DMS 273 (cell line): ENCODE measurements at regions not wholly inside any gene's neighbourhood (a gene's known extent, or its start where the extent isn't known, plus 50 kb on each side); places are given as distances from the start of the nearest gene placed in this dataset.
"Not testable (repeated sequence)": the region's sequence is repeated elsewhere in the genome, so short reads cannot be mapped to it uniquely, and the experiment has no call there.

Source experiments
- DNase-seq: peaks from one replicate; lab custom pipeline; 2025; ENCODE audit not compliant: unreplicated experiment; lab: John Stamatoyannopoulos, UW

DNA sequence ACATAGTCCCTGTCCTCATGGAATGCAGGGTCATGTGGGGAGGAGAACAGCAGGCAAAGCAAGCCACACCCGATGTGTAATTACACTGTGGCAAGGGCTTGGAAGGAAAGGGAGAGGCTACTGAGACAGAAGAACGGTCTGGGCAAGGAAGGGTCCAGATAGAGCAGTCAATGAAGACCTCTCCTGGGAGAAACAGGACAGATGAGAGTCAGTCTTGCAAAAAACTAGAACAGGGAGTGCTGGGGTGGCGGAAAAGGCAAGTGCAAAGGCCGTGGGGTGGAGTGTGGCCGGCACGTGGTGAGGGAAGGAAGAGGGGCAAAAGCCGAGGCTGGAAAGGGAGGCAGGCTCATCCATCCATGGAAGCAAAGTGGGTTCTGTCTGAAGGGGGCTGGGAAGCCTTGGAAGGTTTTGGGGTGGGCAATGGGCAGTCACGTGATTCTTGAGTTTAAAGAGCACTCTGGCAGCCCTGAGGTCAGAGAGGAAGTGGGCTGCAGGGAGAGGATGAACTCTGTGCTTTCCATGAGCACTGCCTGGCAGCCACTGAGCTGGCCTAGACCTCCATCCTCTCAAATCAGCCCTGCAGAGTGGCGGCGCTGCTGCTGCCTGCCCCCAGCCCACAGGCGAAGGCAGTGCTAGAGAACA lies 182.2 kb downstream of the INHBB start:
- no peak for DNase-seq

DNA sequence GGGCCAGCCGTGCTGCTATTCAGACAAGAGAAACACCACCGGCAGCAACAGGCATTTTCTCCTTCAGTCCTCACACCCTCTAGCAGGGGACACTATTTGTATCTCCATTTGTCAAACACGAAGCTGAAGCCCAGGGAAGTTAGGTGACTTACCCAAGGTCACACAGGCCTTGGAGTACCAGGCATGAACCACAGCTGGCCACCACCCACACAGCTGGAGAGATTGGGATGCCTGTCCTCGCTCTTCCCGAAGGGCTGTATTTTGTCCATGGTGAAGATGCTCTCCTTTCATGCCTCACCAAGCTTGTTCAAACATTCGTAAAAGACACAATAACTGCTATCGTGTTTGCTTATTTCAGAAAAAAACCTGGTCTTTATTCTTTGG lies 182.7 kb downstream of the INHBB start:
- no peak for DNase-seq

GRCh38 chr2:120530781-120531180 lies 184.8 kb downstream of the INHBB start:
- no peak for DNase-seq

DNA sequence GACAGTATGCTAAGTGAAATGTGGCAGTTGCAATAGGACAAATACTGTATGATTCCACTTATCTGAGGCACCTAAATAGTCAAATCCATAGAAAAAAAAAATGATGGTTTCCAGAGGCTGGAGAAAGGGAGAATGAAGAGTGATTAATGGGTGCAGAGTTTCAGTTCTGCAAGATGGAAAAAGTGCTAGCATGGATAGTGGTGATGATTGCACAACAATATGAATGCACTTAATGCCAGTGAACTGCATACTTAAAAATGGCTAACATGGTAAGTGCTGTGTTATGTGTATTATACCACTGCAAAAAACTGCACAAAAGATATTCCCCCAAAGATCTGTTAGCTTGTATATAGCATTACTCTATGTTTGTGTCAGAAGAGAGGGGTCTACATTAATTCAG lies 185.4 kb downstream of the INHBB start:
- DNase-seq = no peak

GRCh38 chr2:120531863-120532600 lies 186.1 kb downstream of the INHBB start:
- DNase-seq = no peak

GRCh38 chr2:120533625-120534024 lies 187.7 kb downstream of the INHBB start:
- DNase-seq = no peak

GRCh38 chr2:120534457-120534856 lies 188.5 kb downstream of the INHBB start:
- DNase-seq = no peak

DNA sequence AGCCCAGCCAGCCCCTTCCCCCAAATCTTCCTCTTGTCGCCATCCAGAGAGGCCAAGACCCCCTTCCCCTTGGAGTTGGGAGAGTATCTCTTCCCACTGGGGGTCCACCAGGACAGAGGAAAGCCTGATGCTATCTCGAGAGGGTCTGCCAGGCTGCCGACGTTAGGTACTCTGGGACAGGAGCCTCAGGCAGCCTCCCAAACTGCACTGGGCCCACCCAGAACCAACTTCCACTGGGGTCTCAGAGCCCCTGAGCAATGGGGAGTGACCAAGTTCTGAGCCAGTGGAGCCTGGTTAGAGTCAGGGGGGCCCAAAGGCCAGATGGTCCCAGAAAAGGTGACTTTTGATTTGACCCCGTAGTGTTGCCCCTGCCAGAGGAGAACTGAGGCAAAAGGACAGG lies 189.1 kb downstream of the INHBB start:
- no peak for DNase-seq

GRCh38 chr2:120536141-120536540 lies 190.2 kb downstream of the INHBB start:
- DNase-seq = no peak

DNA sequence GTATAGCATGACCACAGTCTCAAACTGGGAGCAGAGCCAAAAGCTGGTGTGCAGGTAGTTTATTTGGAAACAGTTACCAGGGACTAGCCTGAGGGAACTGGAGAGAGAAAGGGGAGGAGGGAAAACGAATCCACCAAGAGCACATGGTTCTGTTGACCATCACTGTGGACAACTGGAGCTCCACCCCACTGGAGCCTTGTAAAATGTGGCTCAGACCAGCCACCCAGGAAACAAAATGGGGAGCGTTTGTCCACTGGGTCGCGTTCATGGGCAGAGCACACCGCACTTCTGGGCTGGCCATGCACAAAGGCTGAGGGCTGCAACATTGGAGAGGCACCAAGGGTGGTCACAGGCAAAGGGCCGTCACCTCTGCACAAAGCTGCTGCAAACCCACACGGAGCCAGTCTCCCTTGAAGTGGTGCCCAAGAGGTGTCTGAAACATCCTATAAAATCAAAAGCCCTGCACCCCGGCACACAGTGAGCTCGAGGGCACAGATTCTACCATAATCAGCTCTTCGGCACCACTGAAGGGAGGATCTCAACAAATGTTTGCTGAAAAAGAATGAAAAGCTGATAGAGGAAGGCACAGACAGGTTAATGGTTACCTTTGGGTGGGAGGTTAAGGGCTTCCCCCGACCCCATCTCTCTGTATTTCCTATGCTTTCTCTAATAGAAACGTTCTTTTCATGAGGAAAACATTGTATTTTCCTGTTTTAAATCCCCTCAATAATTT lies 192.9 kb downstream of the INHBB start:
- peak; percentile 16 for DNase-seq

- DNase-seq = no peak
Observed at GRCh38 chr2:120539424-120539936, 193.5 kb downstream of the INHBB start.

DNA sequence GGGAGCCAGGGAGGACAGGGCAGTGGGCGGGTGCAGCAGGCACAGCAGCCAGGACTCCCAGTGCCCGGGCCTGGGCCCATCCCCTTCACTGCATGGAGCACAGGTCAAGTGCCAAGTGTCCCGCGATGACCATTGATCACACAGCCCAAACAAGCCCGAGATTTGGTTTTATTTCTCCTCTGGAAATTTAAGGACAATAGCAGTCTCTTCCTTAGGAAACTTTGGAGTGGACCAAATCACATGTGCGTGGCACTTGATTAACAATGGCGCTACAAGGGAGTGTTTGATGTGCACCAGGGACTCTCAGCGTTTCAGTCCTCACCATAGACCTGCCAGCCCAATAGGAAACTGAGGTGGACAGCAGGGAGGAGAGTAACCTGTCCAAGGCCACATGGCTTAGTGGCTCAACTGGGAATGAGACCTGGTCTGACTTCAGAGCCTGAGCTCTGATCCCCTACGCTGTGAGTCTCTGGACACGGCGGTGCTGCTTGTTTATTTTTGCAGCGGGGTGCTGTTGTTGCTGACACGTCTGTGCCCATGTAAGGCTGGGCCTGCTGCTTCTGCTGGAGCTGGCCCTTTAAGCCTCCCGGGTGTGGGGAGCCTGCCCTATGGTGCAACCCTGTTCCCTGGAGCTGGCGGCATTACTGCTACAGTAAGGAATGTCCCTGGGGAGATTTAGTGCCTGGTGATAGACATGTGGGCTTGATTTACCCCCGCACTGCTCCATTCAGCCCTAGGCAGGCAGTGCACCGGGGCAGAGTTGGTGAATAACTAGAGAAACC lies 194.2 kb downstream of the INHBB start:
- DNase-seq = peak; percentile 64

DNA sequence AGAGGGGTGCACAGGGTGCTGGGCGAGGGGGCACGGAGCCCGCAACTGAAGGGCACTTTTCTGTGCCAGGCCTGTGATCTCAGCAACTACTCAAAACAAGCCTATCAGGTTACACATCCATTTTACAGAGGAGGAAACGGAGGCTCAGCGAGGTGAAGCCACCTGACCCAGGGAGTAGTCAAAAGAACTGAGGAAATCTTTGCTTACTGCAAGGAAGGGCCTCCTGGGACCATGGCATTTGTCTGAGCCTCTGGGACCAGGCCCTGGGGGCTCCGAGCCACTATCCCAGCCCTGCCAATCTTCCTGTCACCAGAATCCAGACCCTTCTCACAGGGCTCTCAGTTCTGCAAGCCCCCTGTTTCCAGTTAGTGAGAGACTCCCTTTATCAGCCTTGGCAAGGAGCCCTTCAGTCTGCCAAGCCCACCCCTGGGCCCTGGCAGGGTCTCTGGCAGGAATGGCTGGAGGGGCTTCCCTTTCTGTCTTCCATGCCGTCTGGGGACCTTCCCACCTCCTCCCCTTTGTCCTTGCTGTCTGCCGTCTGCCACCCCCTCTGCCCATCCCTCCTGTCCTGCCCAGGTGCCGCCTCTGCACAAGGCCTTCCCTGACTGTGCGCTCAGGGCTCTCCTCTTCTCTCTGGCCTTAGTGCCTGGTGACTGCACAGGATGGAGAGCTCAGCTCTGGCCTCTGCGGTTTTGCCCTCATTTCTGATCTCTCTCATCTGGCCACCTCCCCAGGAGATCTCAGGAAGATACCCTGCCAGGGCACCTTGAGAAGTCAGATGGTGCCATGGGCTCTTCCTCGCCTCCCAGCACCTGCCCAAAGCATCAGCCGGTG lies 194.7 kb upstream of the GLI2 start:
- no peak for DNase-seq

DNA sequence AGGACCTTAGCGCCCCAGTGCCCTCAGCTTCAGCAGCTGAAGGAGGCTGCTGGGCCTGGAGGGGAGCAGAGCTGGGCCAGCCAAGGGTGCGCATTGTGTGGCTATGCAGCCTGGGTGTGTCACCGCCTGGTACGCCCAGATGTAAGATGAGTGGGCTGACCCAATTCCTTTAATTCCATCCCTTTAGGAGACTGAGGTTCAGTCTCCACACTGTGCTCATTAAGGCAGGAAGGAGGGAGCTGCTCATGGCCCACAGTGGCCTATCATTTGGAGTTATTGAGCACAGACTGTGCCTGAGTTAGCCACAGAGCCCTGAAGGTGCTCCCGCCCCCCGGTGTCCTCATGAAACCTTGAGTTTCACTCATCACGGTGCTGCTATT lies 194.1 kb upstream of the GLI2 start:
- no peak for DNase-seq

- DNase-seq = no peak
Observed at GRCh38 chr2:120541972-120542670, 193.5 kb upstream of the GLI2 start.

GRCh38 chr2:120542911-120543527 lies 192.6 kb upstream of the GLI2 start:
- no peak for DNase-seq

GRCh38 chr2:120543899-120544298 lies 191.8 kb upstream of the GLI2 start:
- no peak for DNase-seq

DNA sequence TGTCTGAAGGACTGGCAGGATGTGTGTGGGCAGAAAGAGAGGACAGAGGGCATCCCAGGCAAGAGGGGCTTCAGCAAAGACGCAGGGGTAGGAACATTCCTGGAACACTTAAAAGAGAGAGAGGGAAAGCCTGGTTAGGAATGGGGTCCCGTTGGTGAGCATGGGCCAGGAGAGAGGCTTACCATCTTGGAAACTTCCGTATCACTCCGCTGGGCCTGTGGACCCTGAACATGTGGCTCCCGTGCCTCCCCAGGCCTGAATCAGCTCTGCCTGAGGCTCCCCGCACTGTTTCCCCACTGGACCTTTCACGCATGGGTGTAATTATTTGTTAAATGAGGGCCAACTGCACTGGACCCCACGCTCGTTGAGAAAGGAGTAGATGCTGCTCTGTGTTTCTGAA lies 191.1 kb upstream of the GLI2 start:
- DNase-seq = no peak

DNA sequence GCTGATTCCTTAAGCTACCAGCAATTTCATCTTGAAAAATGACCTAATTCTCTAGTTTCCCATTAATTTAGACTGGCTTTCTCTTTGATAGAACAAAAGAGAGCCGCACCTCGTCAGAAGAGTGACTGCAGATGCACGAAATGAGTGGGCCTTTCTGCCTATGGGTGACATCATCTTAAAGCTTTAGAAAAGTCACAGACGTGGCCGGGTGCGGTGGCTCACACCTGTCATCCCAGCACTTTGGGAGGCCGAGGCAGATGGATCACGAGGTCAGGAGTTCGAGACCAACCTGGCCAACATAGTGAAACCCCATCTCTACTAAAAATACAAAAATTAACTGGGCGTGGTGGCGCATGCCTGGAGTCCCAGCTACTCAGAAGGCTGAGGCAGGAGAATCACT lies 190.7 kb upstream of the GLI2 start:
- not testable (repeated sequence) for DNase-seq
